K562 (cell line): ENCODE measurements at regions not wholly inside any gene's neighbourhood (a gene's known extent, or its start where the extent isn't known, plus 50 kb on each side); places are given as distances from the start of the nearest gene placed in this dataset.

Experiments used
- CBFB ChIP-seq: sonication (generic); formaldehyde crosslinking; IDR thresholded peaks from 2 replicates; pipeline ENCODE4 v1.4.0; 2020; ENCODE audit warnings: mild to moderate bottlenecking, missing genetic modification reagents
- CREB1 ChIP-seq, 2 experiments: sonication (generic) in 1 of 2; formaldehyde crosslinking in 1 of 2; IDR thresholded peaks; 2 replicates each; pipeline versions ENCODE4 v1.6.1 to v1.8.0; 2012 to 2022; ENCODE audit warnings: inconsistent platforms in 1 of 2, mild to moderate bottlenecking in 1 of 2, missing genetic modification reagents in 1 of 2, moderate library complexity in 1 of 2
- CTCF ChIP-seq, 3 experiments: IDR thresholded peaks in 2 of 3; conservative IDR thresholded peaks in 1 of 3; 2 replicates each; pipeline ENCODE4 v1.5.1; 2011 to 2012; ENCODE audit warnings: low read length in 3 of 3, mild to moderate bottlenecking in 3 of 3, control low read depth in 2 of 3, improper control_type of control experiment in 1 of 3, inconsistent platforms in 1 of 3, low read depth in 1 of 3, mixed read lengths in 1 of 3, moderate library complexity in 1 of 3; ENCODE audit not compliant: insufficient read depth in 2 of 3
- GTF2A2 ChIP-seq: IDR thresholded peaks from 2 replicates; pipeline ENCODE4 v1.6.1; 2016; ENCODE audit warnings: mild to moderate bottlenecking, missing genetic modification characterization, missing compliant biosample characterization
- JUN ChIP-seq, 2 experiments: sonication (generic) in 1 of 2; formaldehyde crosslinking in 1 of 2; IDR thresholded peaks; 2 replicates each; pipeline versions ENCODE4 v1.6.1 to v1.8.0; 2012 to 2022; ENCODE audit warnings: borderline replicate concordance in 2 of 2, mild to moderate bottlenecking in 2 of 2, improper control_type of control experiment in 1 of 2, low read depth in 1 of 2, low read length in 1 of 2, missing genetic modification reagents in 1 of 2
- MEF2A ChIP-seq: IDR thresholded peaks from 2 replicates; pipeline ENCODE4 v1.6.1; 2011; ENCODE audit warnings: low read depth, mild to moderate bottlenecking, low read length, moderate library complexity; ENCODE audit not compliant: control insufficient read depth
- NFATC3 ChIP-seq: fragments of 450-650 bp; IDR thresholded peaks from 2 replicates; pipeline ENCODE4 v1.6.1; 2017; ENCODE audit warnings: mild to moderate bottlenecking
- POLR2A ChIP-seq: fragments of 450-650 bp; conservative IDR thresholded peaks from 2 replicates; pipeline ENCODE4 v1.6.1; 2016

GRCh38 chr4:189126040-189126439 is 814.6 kb upstream of the FRG1 start:
- no peak for TF ChIP-seq NFATC3
- no peak for TF ChIP-seq POLR2A
- no peak for TF ChIP-seq JUN (IDR thresholded peaks at IDR 0.05; ENCODE audit: borderline replicate concordance, low read depth, low read length)
- no peak for TF ChIP-seq JUN (CRISPR knock-in tag; IDR thresholded peaks at IDR 0.05; ENCODE audit: borderline replicate concordance)
- TF ChIP-seq CTCF (IDR thresholded peaks at IDR 0.05 in 2 of 3, conservative IDR thresholded peaks at IDR 0.05 in 1 of 3; ENCODE audit: insufficient read depth in 2 of 3, low read depth in 1 of 3, low read length in 3 of 3) = no peak
- no peak for TF ChIP-seq CREB1 (IDR thresholded peaks at IDR 0.05)
- no peak for TF ChIP-seq CREB1 (CRISPR knock-in tag; IDR thresholded peaks at IDR 0.05)
- TF ChIP-seq GTF2A2 (tag) = no peak
- TF ChIP-seq MEF2A = no peak
- TF ChIP-seq CBFB (CRISPR knock-in tag) = no peak
